H1 (cell line): ENCODE measurements at regions not wholly inside any gene's neighbourhood (a gene's known extent, or its start where the extent isn't known, plus 50 kb on each side); places are given as distances from the start of the nearest gene placed in this dataset.

Experiments
- ASH2L ChIP-seq: fragments of 200-600, 300-600 bp; sonication (generic); IDR thresholded peaks from one replicate; pipeline ENCODE4 v1.7.1; 2017; ENCODE audit warnings: low read length
- CEBPB ChIP-seq: IDR thresholded peaks from 2 replicates; pipeline ENCODE4 v1.6.1; 2012; ENCODE audit warnings: low read depth, low read length
- CHD1 ChIP-seq: IDR thresholded peaks from 2 replicates; pipeline ENCODE4 v1.6.1; 2012; ENCODE audit warnings: low read depth, low read length, improper control_type of control experiment
- CREB1 ChIP-seq: IDR thresholded peaks from 2 replicates; pipeline ENCODE4 v1.6.1; 2012; ENCODE audit warnings: inconsistent platforms
- EGR1 ChIP-seq: IDR thresholded peaks from 2 replicates; pipeline ENCODE4 v1.6.1; 2011; ENCODE audit warnings: low read depth, low read length, borderline replicate concordance
- JUND ChIP-seq: IDR thresholded peaks from 2 replicates; pipeline ENCODE4 v1.6.1; 2011; ENCODE audit warnings: mild to moderate bottlenecking, improper control_type of control experiment, low read length
- KDM4A ChIP-seq: IDR thresholded peaks from one replicate; pipeline ENCODE4 v1.7.1; 2012; ENCODE audit warnings: low read depth, mild to moderate bottlenecking, moderate library complexity, low read length, inconsistent platforms; ENCODE audit not compliant: severe bottlenecking
- PHF8 ChIP-seq: fragments of 200-600 bp; sonication (generic); conservative IDR thresholded peaks from 2 replicates; pipeline ENCODE4 v1.7.1; 2012; ENCODE audit warnings: low read depth, mild to moderate bottlenecking, inconsistent platforms, low read length, moderate library complexity
- USF2 ChIP-seq: IDR thresholded peaks from 2 replicates; pipeline ENCODE4 v1.6.1; 2011; ENCODE audit warnings: low read length, improper control_type of control experiment

GRCh38 chr3:43998836-43999727, 242.6 kb upstream of the TOPAZ1 start (continued):
- TF ChIP-seq KDM4A, result peak; percentile 96
- TF ChIP-seq CHD1, result peak; percentile 71; the same call in 1 of the 2 replicates
- TF ChIP-seq JUND, result peak; percentile 74; the same call in 1 of the 2 replicates
- TF ChIP-seq PHF8, result peak; percentile 62
- peak; percentile 52 for TF ChIP-seq ASH2L
- TF ChIP-seq EGR1, result peak; percentile 79; the same call in 1 of the 2 replicates
- TF ChIP-seq USF2, result peak; percentile 82
- TF ChIP-seq CREB1, result peak; percentile 26; the same call in 1 of the 2 replicates
- no peak for TF ChIP-seq CEBPB
